ENCODE measurements at regions not wholly inside any gene's neighbourhood (a gene's known extent, or its start where the extent isn't known, plus 50 kb on each side); places are given as distances from the start of the nearest gene placed in this dataset.

DNA sequence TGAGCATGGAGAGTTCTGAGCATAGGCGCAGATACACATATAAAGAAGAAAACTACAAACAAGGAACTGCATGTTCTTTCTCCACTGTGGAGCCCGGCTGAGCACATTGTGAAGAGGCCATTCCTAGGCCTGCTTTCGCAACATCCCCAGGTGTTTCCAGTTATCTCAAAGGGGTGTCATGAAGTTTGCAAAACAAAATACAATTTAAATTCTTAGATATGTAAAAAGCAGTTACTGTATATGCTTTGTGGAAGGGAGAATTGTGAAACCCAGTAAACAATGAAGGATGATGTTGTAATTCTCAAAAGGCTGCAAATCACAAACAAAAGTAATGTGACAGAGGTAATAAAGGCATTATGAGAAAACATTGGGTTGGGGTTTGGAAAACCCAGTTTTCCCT is 98.6 kb upstream of the ZNF644 start:
- TF ChIP-seq, protein P1, sequence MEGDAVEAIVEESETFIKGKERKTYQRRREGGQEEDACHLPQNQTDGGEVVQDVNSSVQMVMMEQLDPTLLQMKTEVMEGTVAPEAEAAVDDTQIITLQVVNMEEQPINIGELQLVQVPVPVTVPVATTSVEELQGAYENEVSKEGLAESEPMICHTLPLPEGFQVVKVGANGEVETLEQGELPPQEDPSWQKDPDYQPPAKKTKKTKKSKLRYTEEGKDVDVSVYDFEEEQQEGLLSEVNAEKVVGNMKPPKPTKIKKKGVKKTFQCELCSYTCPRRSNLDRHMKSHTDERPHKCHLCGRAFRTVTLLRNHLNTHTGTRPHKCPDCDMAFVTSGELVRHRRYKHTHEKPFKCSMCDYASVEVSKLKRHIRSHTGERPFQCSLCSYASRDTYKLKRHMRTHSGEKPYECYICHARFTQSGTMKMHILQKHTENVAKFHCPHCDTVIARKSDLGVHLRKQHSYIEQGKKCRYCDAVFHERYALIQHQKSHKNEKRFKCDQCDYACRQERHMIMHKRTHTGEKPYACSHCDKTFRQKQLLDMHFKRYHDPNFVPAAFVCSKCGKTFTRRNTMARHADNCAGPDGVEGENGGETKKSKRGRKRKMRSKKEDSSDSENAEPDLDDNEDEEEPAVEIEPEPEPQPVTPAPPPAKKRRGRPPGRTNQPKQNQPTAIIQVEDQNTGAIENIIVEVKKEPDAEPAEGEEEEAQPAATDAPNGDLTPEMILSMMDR (IDR thresholded peaks at IDR 0.05), result no peak
- no peak for TF ChIP-seq POLR2A (IDR thresholded peaks at IDR 0.05)
